ENCODE measurements at regions not wholly inside any gene's neighbourhood (a gene's known extent, or its start where the extent isn't known, plus 50 kb on each side); places are given as distances from the start of the nearest gene placed in this dataset.

GRCh38 chr4:67071641-67072040 is 473.7 kb downstream of the CENPC start:
- TF ChIP-seq CTCF (conservative IDR thresholded peaks at IDR 0.05): no peak
- H3K27ac ChIP-seq: no peak overlapping the region

- H3K27ac ChIP-seq: no peak overlapping the region
- TF ChIP-seq CTCF (conservative IDR thresholded peaks at IDR 0.05): no peak
Observed at GRCh38 chr4:67055319-67055718, 490.0 kb downstream of the CENPC start.

- no peak overlapping the region for H3K27ac ChIP-seq
- TF ChIP-seq CTCF (conservative IDR thresholded peaks at IDR 0.05): no peak
Observed at GRCh38 chr4:67054896-67055295, 490.4 kb downstream of the CENPC start.

GRCh38 chr4:67052814-67053675 is 492.3 kb downstream of the CENPC start:
- TF ChIP-seq CTCF (conservative IDR thresholded peaks at IDR 0.05): no peak
- no peak overlapping the region for H3K27ac ChIP-seq

GRCh38 chr4:67051000-67051789 is 494.1 kb downstream of the CENPC start:
- H3K27ac ChIP-seq: no peak overlapping the region
- TF ChIP-seq CTCF (conservative IDR thresholded peaks at IDR 0.05): no peak

- no peak for TF ChIP-seq CTCF (conservative IDR thresholded peaks at IDR 0.05)
- no peak overlapping the region for H3K27ac ChIP-seq
Observed at GRCh38 chr4:67049446-67049845, 495.9 kb downstream of the CENPC start.

GRCh38 chr4:67048530-67048929 is 496.8 kb downstream of the CENPC start:
- no peak overlapping the region for H3K27ac ChIP-seq
- no peak for TF ChIP-seq CTCF (conservative IDR thresholded peaks at IDR 0.05)
